SIG-M5 treated with dmso at 0.1 percent for 504 hours (cell line): ENCODE measurements at regions not wholly inside any gene's neighbourhood (a gene's known extent, or its start where the extent isn't known, plus 50 kb on each side); places are given as distances from the start of the nearest gene placed in this dataset.

ENCODE experiments used
- DNase-seq: peaks from one replicate; lab custom pipeline; 2025; ENCODE audit not compliant: unreplicated experiment; lab: John Stamatoyannopoulos, UW

DNA sequence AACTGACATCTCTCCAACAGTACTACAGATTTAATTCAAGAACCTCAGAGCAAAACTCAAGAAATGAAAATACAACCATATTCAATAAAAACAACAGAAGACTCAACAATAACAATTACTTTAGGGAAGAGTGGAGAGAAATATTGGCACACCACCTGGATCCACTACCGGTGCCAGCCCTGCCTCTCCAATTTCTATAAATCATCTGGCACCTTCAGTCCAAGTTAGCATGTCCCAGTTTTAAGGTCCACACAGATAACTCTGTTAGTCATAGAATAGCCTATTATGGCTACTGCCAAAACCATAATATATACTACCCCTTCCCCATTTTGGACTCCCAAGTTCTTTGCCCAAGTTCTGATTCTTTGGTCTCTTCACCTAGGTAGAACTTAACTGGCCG lies 69.9 kb upstream of the PSMA6 start:
- no peak for DNase-seq

DNA sequence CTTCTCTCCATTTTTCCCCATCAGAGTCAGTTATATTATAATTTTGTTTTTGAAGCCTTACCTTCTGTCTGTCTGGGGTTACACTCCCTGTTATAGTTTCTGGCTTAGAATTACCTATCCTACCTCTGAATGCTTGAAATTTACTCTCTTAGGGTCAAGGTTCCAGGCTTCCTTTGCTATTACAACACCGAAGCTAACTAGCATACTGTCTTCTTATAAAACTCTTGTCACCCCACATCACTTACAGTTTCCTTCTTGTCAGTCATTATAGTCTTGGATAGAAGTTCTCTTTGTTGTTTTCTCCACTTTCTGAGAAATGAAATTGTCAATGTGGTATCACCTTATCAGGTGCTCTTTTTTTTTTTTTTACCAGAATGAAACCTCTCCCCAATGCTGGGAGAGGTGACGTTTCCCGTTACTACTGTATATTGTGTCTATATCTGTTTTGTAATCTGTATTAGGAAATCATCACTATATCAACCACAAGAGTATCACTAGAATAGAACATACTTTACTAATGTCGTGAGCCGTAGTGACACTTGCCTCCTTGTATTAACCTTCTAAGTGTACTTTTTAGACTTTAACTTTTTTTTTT lies 69.2 kb upstream of the PSMA6 start:
- DNase-seq: peak; percentile 11

DNA sequence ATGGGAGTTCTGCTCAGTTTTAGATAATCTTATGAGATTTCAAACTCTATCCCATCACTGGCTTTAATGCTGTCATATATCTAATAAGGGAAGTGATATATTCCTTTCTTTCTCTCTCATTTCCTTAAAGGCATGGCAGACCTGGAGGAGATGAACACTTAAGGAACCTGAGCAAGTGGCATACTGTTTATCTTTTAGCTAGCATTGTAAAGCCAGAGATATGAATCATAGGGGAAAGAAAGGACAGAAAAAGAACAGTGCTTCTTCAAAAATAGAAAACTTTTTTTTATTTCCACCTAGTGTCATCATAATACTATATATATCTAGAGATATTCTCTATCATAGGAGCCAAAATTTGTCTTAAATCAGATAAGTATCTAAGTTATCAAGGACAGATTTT lies 68.3 kb upstream of the PSMA6 start:
- no peak for DNase-seq

DNA sequence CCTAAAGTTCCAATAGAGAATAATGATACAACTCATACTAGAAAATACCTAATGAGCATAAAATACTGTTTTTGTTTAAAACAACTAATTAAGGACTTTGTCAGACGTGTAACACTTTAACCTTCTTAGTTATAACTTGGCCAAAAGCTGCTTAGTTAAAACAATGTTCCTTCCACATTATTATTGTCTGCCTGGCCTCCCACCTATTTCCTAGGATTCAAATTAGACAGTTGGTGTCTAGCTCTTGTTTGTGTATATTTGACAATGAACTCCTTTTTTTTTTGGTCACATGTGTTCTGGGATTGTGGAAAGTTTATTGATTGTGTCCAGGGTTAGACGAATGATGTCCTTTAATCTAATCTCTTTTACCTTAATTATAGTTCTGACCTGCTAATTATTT lies 67.6 kb upstream of the PSMA6 start:
- DNase-seq: no peak

- peak; percentile 30 for DNase-seq
Measured at GRCh38 chr14:35229084-35229791, 62.9 kb upstream of the PSMA6 start.

DNA sequence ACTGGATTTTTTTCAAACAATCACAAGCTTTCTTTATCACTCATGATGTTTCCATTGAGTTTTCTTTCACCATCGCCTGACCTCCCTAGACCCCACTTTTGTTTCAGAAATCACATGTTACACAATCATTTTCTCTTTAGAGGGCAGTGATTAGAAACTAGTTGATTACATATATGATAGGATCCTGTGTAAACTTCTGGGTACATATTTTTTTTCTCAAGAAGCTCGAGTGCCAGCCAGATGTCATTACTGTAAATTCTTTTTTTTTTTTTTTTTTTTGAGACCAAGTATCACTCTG lies 62.4 kb upstream of the PSMA6 start:
- no peak for DNase-seq

- DNase-seq: no peak
Measured at GRCh38 chr14:35231207-35231760, 60.9 kb upstream of the PSMA6 start.

- no peak for DNase-seq
Measured at GRCh38 chr14:35234012-35234805, 58.0 kb upstream of the PSMA6 start.

DNA sequence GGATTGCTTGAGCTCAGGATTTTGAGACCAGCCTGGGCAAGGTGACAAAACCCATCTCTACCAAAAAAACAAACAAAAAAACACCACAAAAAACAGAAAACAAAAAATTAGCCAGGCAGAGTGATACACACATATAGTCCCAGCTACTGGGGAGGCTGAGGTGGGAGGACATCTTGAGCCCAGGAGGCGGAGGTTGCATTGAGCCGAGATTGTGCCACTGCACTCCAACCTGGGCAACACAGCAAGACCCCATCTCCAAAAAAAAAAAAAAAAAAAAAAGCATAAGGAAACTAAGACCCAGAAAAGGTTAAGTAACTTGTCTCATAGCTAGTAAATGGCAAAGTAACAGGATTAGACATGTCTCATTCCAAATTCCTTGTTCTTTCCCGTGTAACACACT lies 56.3 kb upstream of the PSMA6 start:
- no peak for DNase-seq

DNA sequence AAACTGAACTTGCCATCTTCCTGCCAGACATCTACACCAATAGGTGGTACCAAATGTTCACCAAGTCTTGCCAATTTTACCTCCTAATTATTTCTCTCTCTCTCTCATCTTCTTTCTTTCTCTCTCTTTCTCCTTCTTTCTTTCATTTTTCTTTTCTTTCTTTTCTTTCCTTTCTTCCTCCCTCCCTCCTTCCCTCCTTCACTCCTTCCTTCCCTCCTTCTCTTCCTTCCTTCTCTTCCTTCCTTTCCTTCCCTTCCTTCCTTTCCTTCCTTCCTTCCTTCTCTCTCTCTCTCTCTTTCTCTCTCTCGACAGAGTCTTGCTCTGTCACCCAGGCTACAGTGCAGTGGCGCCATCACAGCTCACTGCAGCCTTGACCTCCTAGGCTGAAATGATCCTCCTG lies 55.4 kb upstream of the PSMA6 start:
- no peak for DNase-seq

GRCh38 chr14:35240231-35240630 lies 52.0 kb upstream of the PSMA6 start:
- no peak for DNase-seq
